Endothelial cell of umbilical vein (primary cell): ENCODE measurements at regions not wholly inside any gene's neighbourhood (a gene's known extent, or its start where the extent isn't known, plus 50 kb on each side); places are given as distances from the start of the nearest gene placed in this dataset.

Experiments
- BruUV-seq: library from RNA; stranded (reverse); fragments of 400-500 nt; replicated peaks from 2 replicates; lab custom pipeline; 2021; lab: Mats Ljungman, UMichigan
- CTCF ChIA-PET: fragments of 300-600, 350-600 bp; sonication (Branson Sonifier 250); formaldehyde crosslinking; loops from one replicate; lab custom pipeline; 2021; ENCODE audit warnings: antibody characterized with exemption, inconsistent platforms; lab: Charles Lee
- POLR2A ChIA-PET: fragments of 300-600, 350-600 bp; sonication (Branson Sonifier 250); formaldehyde crosslinking; loops from one replicate; lab custom pipeline; 2021; ENCODE audit warnings: antibody characterized with exemption, inconsistent platforms; lab: Charles Lee
- DNase-seq: peaks from one replicate; pipeline ENCODE4 v3.0.0-alpha.2; 2011; ENCODE audit warnings: low read depth, low spot score
- FAIRE-seq: peaks from 2 replicates; lab custom pipeline; 2011; peaks lifted over from hg19 to GRCh38; lab: Jason Lieb, UNC
- H2AFZ ChIP-seq: 2 replicates; pipeline ENCODE4 v1.6.0; 2012; ENCODE audit warnings: low read depth, low read length, control low read depth, inconsistent platforms
- H3K27ac ChIP-seq: 2 replicates; pipeline ENCODE4 v1.5.1; 2011; ENCODE audit warnings: low read depth, mild to moderate bottlenecking, control low read depth, low read length, moderate library complexity; ENCODE audit not compliant: insufficient read depth
- H3K27me3 ChIP-seq, 2 experiments: 2 replicates each; pipeline versions ENCODE4 v1.6.0 to v1.6.1; 2011; ENCODE audit warnings: low read length in 2 of 2, mixed read lengths in 1 of 2; ENCODE audit not compliant: control insufficient read depth in 2 of 2, insufficient read depth in 2 of 2
- H3K36me3 ChIP-seq, 2 experiments: 2 replicates in 1 of 2; 3 replicates in 1 of 2; pipeline ENCODE4 v1.5.1; 2011; ENCODE audit warnings: low read length in 2 of 2, mild to moderate bottlenecking in 1 of 2, moderate library complexity in 1 of 2; ENCODE audit not compliant: control insufficient read depth in 2 of 2, insufficient read depth in 2 of 2; ENCODE audit errors: extremely low read depth in 1 of 2
- H3K4me1 ChIP-seq: 3 replicates; pipeline ENCODE4 v1.5.1; 2011; ENCODE audit warnings: mild to moderate bottlenecking, low read length; ENCODE audit not compliant: control insufficient read depth, insufficient read depth; ENCODE audit errors: extremely low read depth
- H3K4me2 ChIP-seq: 2 replicates; pipeline ENCODE4 v1.6.1; 2011; ENCODE audit warnings: low read length, control low read depth, mixed read lengths; ENCODE audit not compliant: insufficient read depth
- H3K4me3 ChIP-seq, 3 experiments: fragments of 200-600 bp in 1 of 3; sonication (generic), shearing (Covaris generic) in 1 of 3; replicated peaks in 1 of 3; 2 replicates each; pipeline ENCODE4 v1.5.1; 2011 to 2016; ENCODE audit warnings: control low read depth in 3 of 3, low read length in 3 of 3, mild to moderate bottlenecking in 2 of 3, inconsistent platforms in 1 of 3, low read depth in 1 of 3, moderate library complexity in 1 of 3; ENCODE audit not compliant: insufficient read depth in 1 of 3
- H3K79me2 ChIP-seq: 2 replicates; pipeline ENCODE4 v1.6.0; 2012; ENCODE audit warnings: low read length, inconsistent platforms; ENCODE audit not compliant: control insufficient read depth, insufficient read depth
- H3K9ac ChIP-seq: replicated peaks from 2 replicates; pipeline ENCODE3; 2011; ENCODE audit warnings: low read length, control low read depth; ENCODE audit not compliant: insufficient read depth; ENCODE audit errors: extremely low read depth
- H3K9me1 ChIP-seq: replicated peaks from 3 replicates; pipeline ENCODE4 v1.6.0; 2011; ENCODE audit warnings: mild to moderate bottlenecking, low read length; ENCODE audit not compliant: control insufficient read depth, insufficient read depth; ENCODE audit errors: extremely low read depth
- H3K9me3 ChIP-seq: replicated peaks from 2 replicates; pipeline ENCODE4 v1.5.1; 2012; ENCODE audit warnings: low read length, inconsistent platforms; ENCODE audit not compliant: control insufficient read depth, insufficient read depth
- H4K20me1 ChIP-seq: replicated peaks from 2 replicates; pipeline ENCODE3; 2011; ENCODE audit warnings: mild to moderate bottlenecking, low read length; ENCODE audit not compliant: control insufficient read depth, insufficient read depth; ENCODE audit errors: extremely low read depth
- CTCF ChIP-seq, 2 donors: IDR thresholded peaks; 1 replicate in 1 of 2; 2 replicates in 1 of 2; pipeline ENCODE4 v1.5.1; 2011; ENCODE audit warnings: low read length in 2 of 2, mild to moderate bottlenecking in 2 of 2, moderate library complexity in 2 of 2, control low read depth in 1 of 2, inconsistent platforms in 1 of 2, low read depth in 1 of 2; ENCODE audit not compliant: insufficient read depth in 1 of 2; ENCODE audit errors: extremely low read depth in 1 of 2
- EZH2 ChIP-seq: IDR thresholded peaks from 2 replicates; pipeline ENCODE4 v1.6.1; 2012; ENCODE audit warnings: borderline replicate concordance, low read depth, mild to moderate bottlenecking, moderate library complexity, low read length, inconsistent platforms; ENCODE audit not compliant: severe bottlenecking
- FOS ChIP-seq: IDR thresholded peaks from 2 replicates; pipeline ENCODE4 v1.6.1; 2011; ENCODE audit warnings: mild to moderate bottlenecking, low read length, moderate library complexity, borderline replicate concordance; ENCODE audit not compliant: insufficient read depth
- GATA2 ChIP-seq: IDR thresholded peaks from 2 replicates; pipeline ENCODE4 v1.7.0; 2011; ENCODE audit warnings: low read depth, mild to moderate bottlenecking, moderate library complexity, mixed read lengths, low read length; ENCODE audit not compliant: insufficient read length, insufficient read depth
- JUN ChIP-seq: IDR thresholded peaks from 2 replicates; pipeline ENCODE4 v1.6.1; 2011; ENCODE audit warnings: borderline replicate concordance, low read depth; ENCODE audit not compliant: insufficient read length, insufficient read depth
- MAX ChIP-seq: IDR thresholded peaks from 2 replicates; pipeline ENCODE4 v1.6.1; 2011; ENCODE audit not compliant: insufficient read depth, insufficient read length
- MYC ChIP-seq: IDR thresholded peaks from one replicate; pipeline ENCODE4 v1.6.1; 2011; ENCODE audit warnings: mild to moderate bottlenecking, low read depth, low read length
- POLR2A ChIP-seq: IDR thresholded peaks from 2 replicates; pipeline ENCODE4 v1.6.1; 2012; ENCODE audit warnings: low read depth, mild to moderate bottlenecking, control low read depth, low read length
- POLR2AphosphoS5 ChIP-seq: IDR thresholded peaks from 2 replicates; pipeline ENCODE4 v1.6.1; 2012; ENCODE audit warnings: low read depth, mild to moderate bottlenecking, control low read depth, low read length, moderate library complexity; ENCODE audit not compliant: insufficient read depth
- dilution Hi-C: fragments of 300-500 bp; cut with MboI; formaldehyde crosslinking; loops from one replicate; pipeline ENCODE4 v1.15.0; 2019; ENCODE audit warnings: low sequenced_read_pairs; ENCODE audit not compliant: extremely low pct_ligation_motif_present
- intact Hi-C: fragments of 100-400 bp; cut with micrococcal nuclease; formaldehyde crosslinking; loops from one replicate; pipeline ENCODE4 v1.10.0; 2022

GRCh38 chr18:10247021-10247741, 207.3 kb upstream of the APCDD1 start:
- no peak overlapping the region for H3K4me3 ChIP-seq
- no peak overlapping the region for H3K9ac ChIP-seq
- dilution Hi-C loops (no loop called here), intact Hi-C loops (no loop called here)
- DNase-seq (no peak), FAIRE-seq (no peak)
- no peaks in the 10 kb centered on the region for H3K9me1 ChIP-seq
- H2AFZ ChIP-seq: no peak overlapping the region
- no peak overlapping the region for H3K4me2 ChIP-seq
- H3K27me3 ChIP-seq: peaks cover 2 to 12% of the 10 kb centered on the region in 2 experiments
- H3K36me3 ChIP-seq: no peaks in the 10 kb centered on the region
- CTCF ChIA-PET: interaction anchor here (1.2 kb wide), 1 partner anchor 12 kb away, joined by 3 read pairs; no protein-coding TSS in a partner anchor
- H3K9me3 ChIP-seq: no peaks in the 10 kb centered on the region
- BruUV-seq: no TSS peak
- no peaks in the 10 kb centered on the region for H3K79me2 ChIP-seq
- POLR2A ChIA-PET: no interaction called here
- no peak overlapping the region for H3K27ac ChIP-seq
- no peaks in the 10 kb centered on the region for H4K20me1 ChIP-seq
- no peaks in the 10 kb centered on the region for H3K4me1 ChIP-seq
- TF ChIP-seq POLR2AphosphoS5 (no peak), MAX (no peak), POLR2A (no peak), JUN (no peak), MYC (no peak), CTCF (IDR thresholded peaks at IDR 0.05; ENCODE audit: extremely low read depth in 1 of 2, insufficient read depth in 1 of 2, low read depth in 1 of 2, low read length in 2 of 2) (no peak), EZH2 (no peak), GATA2 (no peak), FOS (no peak)
